Putamen (tissue), 1 donor: ENCODE measurements at regions not wholly inside any gene's neighbourhood (a gene's known extent, or its start where the extent isn't known, plus 50 kb on each side); places are given as distances from the start of the nearest gene placed in this dataset.
"Not testable (repeated sequence)": the region's sequence is repeated elsewhere in the genome, so short reads cannot be mapped to it uniquely, and the experiment has no call there.

ENCODE experiments used
- DNase-seq: peaks from one replicate; pipeline ENCODE4 v3.0.0-alpha.2; 2016; ENCODE audit warnings: low spot score

GRCh38 chr2:95686056-95686825, 94.4 kb downstream of the TRIM43 start:
- not testable (repeated sequence) for DNase-seq

DNA sequence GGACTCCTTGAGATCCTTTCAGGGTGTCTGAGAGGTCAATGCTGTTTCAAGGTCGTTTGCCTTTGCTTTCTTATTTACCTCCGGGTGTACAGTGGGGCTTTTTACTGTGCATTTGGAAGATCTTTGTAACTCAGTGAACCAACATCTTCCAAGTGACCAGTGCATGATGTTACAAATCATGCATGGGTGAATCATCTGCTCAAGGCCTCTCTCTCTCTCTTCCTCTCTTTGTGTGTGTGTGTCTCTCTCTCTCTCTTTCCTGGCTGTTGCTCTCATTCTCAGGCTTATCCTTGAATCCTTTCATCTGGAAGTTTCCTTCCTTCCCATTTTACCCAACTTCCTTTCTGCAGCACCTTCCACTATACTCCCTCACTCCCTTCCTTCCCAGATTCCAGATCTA, 96.1 kb downstream of the TRIM43 start:
- not testable (repeated sequence) for DNase-seq

- not testable (repeated sequence) for DNase-seq
Measured at GRCh38 chr2:95691210-95691609, 99.4 kb downstream of the TRIM43 start.

GRCh38 chr2:95693071-95693846, 101.5 kb downstream of the TRIM43 start:
- not testable (repeated sequence) for DNase-seq

GRCh38 chr2:95695613-95696012, 103.8 kb downstream of the TRIM43 start:
- no peak for DNase-seq

GRCh38 chr2:95698146-95698545, 106.3 kb downstream of the TRIM43 start:
- DNase-seq: no peak

GRCh38 chr2:95699201-95700184, 107.7 kb downstream of the TRIM43 start:
- not testable (repeated sequence) for DNase-seq

DNA sequence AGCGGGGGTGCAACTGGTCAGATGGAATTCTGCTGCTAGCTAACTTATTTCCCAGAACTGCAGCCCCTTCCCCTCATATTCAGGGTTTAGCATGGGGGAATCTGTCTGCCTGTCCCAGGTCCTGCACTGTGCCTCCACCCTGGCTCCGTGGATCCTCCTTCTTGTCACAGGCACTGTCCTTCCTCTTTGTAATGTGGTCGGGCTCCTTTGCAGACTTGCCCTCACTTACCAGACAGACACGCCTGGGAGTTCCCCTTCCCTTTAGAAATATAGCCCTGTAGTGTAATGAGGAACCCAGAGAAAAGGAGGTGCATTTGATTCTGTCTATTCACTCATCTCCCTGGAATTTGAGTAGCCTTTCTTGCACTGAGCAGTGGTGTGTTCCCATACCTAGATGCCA, 108.7 kb downstream of the TRIM43 start:
- DNase-seq: no peak

- DNase-seq: no peak
Measured at GRCh38 chr2:95702471-95702870, 110.7 kb downstream of the TRIM43 start.

DNA sequence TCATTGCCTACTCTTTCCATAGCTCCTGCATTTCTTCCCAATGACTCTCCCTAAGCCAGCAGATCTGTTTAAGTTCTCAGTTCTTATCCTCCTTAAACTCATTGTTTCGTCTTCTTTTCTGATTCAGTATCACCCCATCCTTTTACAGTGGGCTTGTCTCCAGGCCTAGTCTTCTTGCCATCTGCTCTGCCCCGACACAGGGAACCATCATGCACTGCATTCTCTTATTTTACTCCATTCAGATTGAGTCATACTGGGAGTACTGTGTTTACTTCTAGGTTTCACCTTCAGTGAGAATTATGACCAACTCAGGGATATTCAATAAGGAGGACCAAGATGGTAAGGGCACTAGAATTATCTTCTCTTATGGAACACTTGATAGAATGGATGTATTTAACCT, 115.4 kb downstream of the TRIM43 start:
- not testable (repeated sequence) for DNase-seq

DNA sequence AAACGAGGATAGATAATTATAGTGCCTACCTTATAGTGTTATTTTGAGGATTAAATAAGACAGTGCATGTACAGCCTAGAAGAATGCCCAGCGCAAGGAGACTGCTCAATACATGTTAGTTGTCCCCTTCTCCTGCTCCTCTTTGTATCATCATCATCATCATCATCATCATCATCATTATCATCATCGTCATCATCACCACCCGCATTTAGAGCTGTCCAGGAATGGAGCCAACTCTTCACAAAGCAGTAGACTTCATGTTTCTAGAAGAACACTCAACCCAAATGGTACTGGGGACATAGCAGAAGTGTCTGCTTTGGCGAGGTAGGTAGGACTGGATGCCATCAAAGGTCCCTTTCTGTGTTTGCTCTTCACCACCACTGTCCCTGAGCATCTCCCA, 116.0 kb downstream of the TRIM43 start:
- DNase-seq: no peak

GRCh38 chr2:95709831-95710230, 118.0 kb downstream of the TRIM43 start:
- DNase-seq: no peak

DNA sequence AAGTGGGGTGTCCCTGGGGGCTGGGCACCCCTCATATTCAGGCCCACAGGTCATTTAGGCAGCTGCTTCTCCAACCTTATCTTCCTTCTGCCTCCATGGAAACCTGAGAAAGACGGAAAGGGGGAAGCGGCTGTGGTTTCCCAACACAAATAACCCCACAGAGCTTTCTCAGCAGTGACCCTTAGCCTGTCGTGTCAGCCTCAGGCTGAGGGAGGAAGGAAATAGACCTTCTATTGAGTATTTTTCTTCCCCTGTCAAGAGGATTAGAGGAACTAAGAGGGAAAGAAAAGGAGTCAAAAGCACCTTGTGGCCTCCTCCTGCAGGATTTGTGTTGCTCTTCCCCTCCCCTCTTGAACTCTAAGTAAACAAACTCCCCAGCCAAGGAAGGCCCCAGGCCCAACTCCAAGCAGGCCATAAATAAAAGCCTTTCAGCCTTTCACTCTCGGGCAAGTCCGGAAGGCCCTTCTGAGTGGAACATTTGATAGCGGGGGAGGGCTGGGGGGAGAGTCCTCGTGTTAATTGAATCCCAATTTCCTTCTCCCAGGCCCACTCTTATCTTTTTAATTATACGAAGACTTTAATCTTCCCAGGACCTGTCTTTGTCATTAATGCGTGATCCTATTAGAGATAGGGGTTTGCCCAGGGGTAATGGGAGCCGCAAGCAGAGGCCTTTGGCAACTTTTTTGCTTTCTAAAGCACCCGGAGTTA, 121.8 kb downstream of the TRIM43 start:
- DNase-seq: not testable (repeated sequence)

- DNase-seq: not testable (repeated sequence)
Measured at GRCh38 chr2:95714398-95714797, 122.6 kb downstream of the TRIM43 start.

DNA sequence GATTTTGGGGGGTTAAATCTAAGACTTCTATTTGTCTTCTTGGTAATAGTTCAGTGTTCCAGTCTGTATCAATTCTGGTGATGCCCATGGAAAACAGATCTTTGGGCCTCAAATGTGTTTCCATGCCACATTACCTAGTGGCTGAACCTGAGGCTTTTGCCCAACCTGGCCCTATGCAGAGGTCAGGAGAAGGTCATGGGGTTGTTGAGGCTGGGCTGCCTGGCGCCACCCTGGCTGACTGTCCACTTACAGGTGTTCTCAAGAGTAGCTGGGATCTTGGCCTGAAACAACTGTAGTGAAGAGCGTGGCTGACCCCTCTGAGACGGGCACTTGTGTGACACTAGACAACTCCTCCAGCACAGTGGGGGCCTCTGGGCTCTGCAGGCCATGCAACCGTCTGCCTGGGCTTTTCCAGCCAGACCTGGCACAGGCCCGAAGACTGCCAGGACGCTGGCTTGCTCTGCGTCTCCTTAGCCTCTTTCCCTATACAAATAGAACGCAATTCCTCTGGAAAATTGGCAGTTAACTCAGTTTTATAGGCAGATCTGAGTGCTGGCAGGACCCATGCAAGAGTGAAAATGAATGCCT, 127.8 kb downstream of the TRIM43 start:
- no peak for DNase-seq

DNA sequence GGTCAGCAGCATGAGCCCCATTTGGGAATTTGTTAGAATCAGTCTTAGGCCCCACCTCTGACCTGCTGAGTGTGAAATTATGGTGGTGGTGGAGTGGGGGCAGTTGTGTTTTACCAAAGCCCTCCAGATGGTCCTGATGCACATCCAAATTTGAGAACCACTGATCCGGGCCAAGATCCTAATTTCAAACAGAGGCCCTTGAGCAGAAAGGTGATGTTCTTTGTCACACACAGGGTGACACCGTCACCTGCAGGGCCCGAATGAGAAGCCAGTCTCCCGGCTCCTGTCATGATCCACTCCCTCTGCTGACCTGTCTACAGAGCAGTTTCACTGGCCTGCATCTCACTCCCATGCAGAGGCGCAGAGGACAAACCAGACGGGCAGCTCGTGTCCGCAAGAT, 129.9 kb downstream of the TRIM43 start:
- DNase-seq: no peak

DNA sequence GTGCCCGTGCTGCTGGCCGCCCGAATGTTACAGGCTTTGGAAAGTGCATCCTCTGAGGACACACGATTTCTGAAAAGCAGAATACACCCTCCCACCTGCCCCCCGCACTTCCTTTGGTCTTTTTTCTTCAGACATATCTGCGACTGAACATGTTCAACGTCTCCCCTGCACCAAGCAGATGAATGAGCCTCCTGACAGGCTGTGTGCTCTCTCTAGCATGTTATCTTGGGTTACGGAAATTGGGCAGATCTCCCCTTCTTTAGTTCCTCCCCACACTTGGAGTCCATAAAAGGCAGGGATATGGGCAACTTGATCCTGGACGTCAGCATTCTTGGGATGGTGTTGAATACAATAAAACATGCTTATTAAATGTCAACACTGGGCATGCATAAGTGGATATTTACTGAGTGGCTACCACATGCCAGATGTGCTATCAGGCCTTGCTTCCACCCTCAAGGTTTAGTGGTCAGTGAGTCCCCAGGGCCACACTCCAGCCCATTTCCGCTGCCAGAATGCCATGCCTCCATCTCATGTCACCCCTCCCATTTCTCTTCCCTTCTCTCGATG, 130.4 kb downstream of the TRIM43 start:
- DNase-seq: no peak

- not testable (repeated sequence) for DNase-seq
Measured at GRCh38 chr2:95723627-95724210, 131.9 kb downstream of the TRIM43 start.

GRCh38 chr2:95725191-95725590, 133.4 kb downstream of the TRIM43 start:
- DNase-seq: not testable (repeated sequence)

GRCh38 chr2:95725677-95726076, 133.9 kb downstream of the TRIM43 start:
- DNase-seq: not testable (repeated sequence)
